Keratinocyte (primary cell): ENCODE measurements at regions not wholly inside any gene's neighbourhood (a gene's known extent, or its start where the extent isn't known, plus 50 kb on each side); places are given as distances from the start of the nearest gene placed in this dataset.

Experiments used
- DNase-seq: peaks from one replicate; pipeline ENCODE4 v3.0.0-alpha.2; 2011; ENCODE audit warnings: low read depth, missing footprints, low spot score
- FAIRE-seq: peaks from 2 replicates; lab custom pipeline; 2011; peaks lifted over from hg19 to GRCh38; lab: Jason Lieb, UNC
- H2AFZ ChIP-seq: 2 replicates; pipeline ENCODE4 v1.6.0; 2012; ENCODE audit warnings: low read length, control low read depth, inconsistent platforms; ENCODE audit not compliant: control insufficient read depth
- H3K27ac ChIP-seq: 2 replicates; pipeline ENCODE4 v1.5.1; 2011; ENCODE audit warnings: low read length; ENCODE audit not compliant: control insufficient read depth, insufficient read depth
- H3K27me3 ChIP-seq: 3 replicates; pipeline ENCODE4 v1.6.0; 2011; ENCODE audit warnings: low read length; ENCODE audit not compliant: control insufficient read depth, insufficient read depth; ENCODE audit errors: extremely low read depth
- H3K36me3 ChIP-seq, 2 experiments: 2 replicates in 1 of 2; 3 replicates in 1 of 2; pipeline ENCODE4 v1.5.1; 2011; ENCODE audit warnings: low read length in 2 of 2, mild to moderate bottlenecking in 1 of 2; ENCODE audit not compliant: control insufficient read depth in 2 of 2, insufficient read depth in 2 of 2; ENCODE audit errors: extremely low read depth in 1 of 2
- H3K4me1 ChIP-seq: 3 replicates; pipeline ENCODE4 v1.5.1; 2011; ENCODE audit warnings: low read length; ENCODE audit not compliant: control insufficient read depth, insufficient read depth; ENCODE audit errors: extremely low read depth
- H3K4me2 ChIP-seq: 3 replicates; pipeline ENCODE4 v1.6.0; 2011; ENCODE audit warnings: low read depth, low read length; ENCODE audit not compliant: control insufficient read depth, insufficient read depth; ENCODE audit errors: extremely low read depth
- H3K4me3 ChIP-seq, 3 experiments: fragments of 200-600 bp in 1 of 3; sonication (generic) in 1 of 3; 2 replicates in 2 of 3; 3 replicates in 1 of 3; pipeline ENCODE4 v1.5.1; 2011 to 2016; ENCODE audit warnings: low read length in 3 of 3, mild to moderate bottlenecking in 3 of 3, control low read depth in 2 of 3, inconsistent platforms in 1 of 3, low read depth in 1 of 3, mixed read lengths in 1 of 3, mixed run types in 1 of 3, moderate library complexity in 1 of 3; ENCODE audit not compliant: control insufficient read depth in 2 of 3, insufficient read depth in 2 of 3; ENCODE audit errors: extremely low read depth in 1 of 3
- H3K79me2 ChIP-seq: 2 replicates; pipeline ENCODE4 v1.6.0; 2012; ENCODE audit warnings: low read length; ENCODE audit not compliant: control insufficient read depth, insufficient read depth
- H3K9ac ChIP-seq: 3 replicates; pipeline ENCODE4 v1.6.0; 2011; ENCODE audit warnings: low read length; ENCODE audit not compliant: control insufficient read depth, insufficient read depth; ENCODE audit errors: extremely low read depth
- H3K9me1 ChIP-seq: 3 replicates; pipeline ENCODE4 v1.6.0; 2011; ENCODE audit warnings: low read length; ENCODE audit not compliant: control insufficient read depth, insufficient read depth; ENCODE audit errors: extremely low read depth
- H3K9me3 ChIP-seq: 2 replicates; pipeline ENCODE4 v1.5.1; 2012; ENCODE audit warnings: low read depth, low read length; ENCODE audit not compliant: control insufficient read depth
- H4K20me1 ChIP-seq: 3 replicates; pipeline ENCODE4 v1.6.0; 2011; ENCODE audit warnings: low read length; ENCODE audit not compliant: control insufficient read depth, insufficient read depth; ENCODE audit errors: extremely low read depth
- CTCF ChIP-seq, 3 experiments: IDR thresholded peaks in 1 of 3; conservative IDR thresholded peaks in 1 of 3; optimal IDR thresholded peaks in 1 of 3; 2 replicates in 2 of 3; 3 replicates in 1 of 3; pipeline versions ENCODE3 to v1.5.1; 2011; ENCODE audit warnings: low read length in 3 of 3, mild to moderate bottlenecking in 3 of 3, moderate library complexity in 2 of 3, control low read depth in 1 of 3, inconsistent platforms in 1 of 3; ENCODE audit not compliant: insufficient read depth in 2 of 3; ENCODE audit errors: extremely low read depth in 1 of 3
- EZH2 ChIP-seq: IDR thresholded peaks from one replicate; pipeline ENCODE4 v1.6.1; 2012; ENCODE audit warnings: inconsistent platforms, mild to moderate bottlenecking, low read length, moderate library complexity
- dilution Hi-C: fragments of 300-500 bp; cut with MboI; formaldehyde crosslinking; loops from one replicate; pipeline ENCODE4 v1.7.0; 2020; ENCODE audit warnings: low sequenced_read_pairs; ENCODE audit not compliant: extremely low pct_ligation_motif_present

GRCh38 chr22:48517039-48518030, 1310.3 kb downstream of the BRD1 start:
- Histone ChIP-seq H3K4me3 (no peak overlapping the region), H3K27ac (no peak overlapping the region), H3K27me3 (no peaks in the 10 kb centered on the region), H3K9me3 (peaks cover 12% of the 10 kb centered on the region), H3K79me2 (no peaks in the 10 kb centered on the region), H3K36me3 (no peaks in the 10 kb centered on the region), H3K9ac (no peak overlapping the region), H3K4me1 (no peaks in the 10 kb centered on the region), H3K9me1 (no peaks in the 10 kb centered on the region), H3K4me2 (no peak overlapping the region), H4K20me1 (no peaks in the 10 kb centered on the region), H2AFZ (no peak overlapping the region)
- dilution Hi-C loops: no loop called here
- DNase-seq: no peak
- TF ChIP-seq CTCF (optimal IDR thresholded peaks at IDR 0.05 in 1 of 3, IDR thresholded peaks at IDR 0.05 in 1 of 3, conservative IDR thresholded peaks at IDR 0.05 in 1 of 3; ENCODE audit: extremely low read depth in 1 of 3, insufficient read depth in 2 of 3, low read length in 3 of 3) (no peak), EZH2 (no peak)
- FAIRE-seq: no peak

- Histone ChIP-seq H3K27me3 (no peaks in the 10 kb centered on the region), H2AFZ (no peak overlapping the region), H3K4me1 (no peaks in the 10 kb centered on the region), H3K79me2 (no peaks in the 10 kb centered on the region), H3K4me3 (no peak overlapping the region), H3K9ac (no peak overlapping the region), H3K9me3 (peaks cover 8% of the 10 kb centered on the region), H3K9me1 (no peaks in the 10 kb centered on the region), H3K36me3 (no peaks in the 10 kb centered on the region), H3K27ac (no peak overlapping the region), H4K20me1 (no peaks in the 10 kb centered on the region), H3K4me2 (no peak overlapping the region)
- FAIRE-seq (no peak), DNase-seq (no peak)
- dilution Hi-C loops: no loop called here
- no peak for TF ChIP-seq EZH2
- no peak for TF ChIP-seq CTCF (optimal IDR thresholded peaks at IDR 0.05 in 1 of 3, IDR thresholded peaks at IDR 0.05 in 1 of 3, conservative IDR thresholded peaks at IDR 0.05 in 1 of 3; ENCODE audit: extremely low read depth in 1 of 3, insufficient read depth in 2 of 3, low read length in 3 of 3)
These were observed 1311.1 kb downstream of the BRD1 start for GRCh38 chr22:48516571-48516970.
